Heart left ventricle (tissue), 16 donors: ENCODE measurements at regions not wholly inside any gene's neighbourhood (a gene's known extent, or its start where the extent isn't known, plus 50 kb on each side); places are given as distances from the start of the nearest gene placed in this dataset.
A peak's percentile ranks its signal among the peaks of the same experiment; 100 is the strongest.

Experiments
- ATAC-seq, 4 donors: fragments of 200-7000 bp; cut with Tn5 transposase; one replicate each; pipeline ENCODE4 v1.9.1; 2020 to 2022; ENCODE audit warnings: moderate library complexity in 4 of 4, mild to moderate bottlenecking in 3 of 4, moderate number of reproducible peaks in 1 of 4
- DNase-seq, 5 donors: peaks; one replicate each; pipeline ENCODE4 v3.0.0-alpha.2; 2020
- H3K27ac ChIP-seq, 12 donors: fragments of 200-600 bp; sonication (generic) in 4 of 12; one replicate each; pipeline versions ENCODE4 v1.5.0 to v1.8.0; 2016 to 2022; ENCODE audit warnings: mild to moderate bottlenecking in 2 of 12
- H3K27me3 ChIP-seq, 9 donors: fragments of 200-600 bp; sonication (generic) in 2 of 9; one replicate each; pipeline versions ENCODE4 v1.5.1 to v1.8.0; 2016 to 2022; ENCODE audit warnings: mild to moderate bottlenecking in 3 of 9
- H3K36me3 ChIP-seq, 9 donors: fragments of 200-600 bp; sonication (generic) in 2 of 9; one replicate each; pipeline versions ENCODE4 v1.5.0 to v1.8.0; 2018 to 2022; ENCODE audit warnings: mild to moderate bottlenecking in 2 of 9
- H3K4me1 ChIP-seq, 12 donors: fragments of 200-600 bp; sonication (generic) in 4 of 12; one replicate each; pipeline versions ENCODE4 v1.5.0 to v1.8.0; 2016 to 2022; ENCODE audit warnings: mild to moderate bottlenecking in 3 of 12
- H3K4me3 ChIP-seq, 12 donors: fragments of 200-600 bp; sonication (generic) in 4 of 12; one replicate each; pipeline versions ENCODE4 v1.5.0 to v1.8.0; 2017 to 2022; ENCODE audit warnings: mild to moderate bottlenecking in 9 of 12, moderate library complexity in 4 of 12
- H3K9me3 ChIP-seq, 12 donors: fragments of 200-600 bp; sonication (generic) in 4 of 12; one replicate each; pipeline versions ENCODE4 v1.5.0 to v1.8.0; 2016 to 2022; ENCODE audit warnings: mild to moderate bottlenecking in 1 of 12
- CTCF ChIP-seq, 12 donors: fragments of 200-600 bp; sonication (generic) in 4 of 12; IDR thresholded peaks; one replicate each; pipeline versions ENCODE4 v1.5.0 to v1.8.0; 2018 to 2022; ENCODE audit warnings: antibody characterized with exemption in 12 of 12, mild to moderate bottlenecking in 5 of 12
- POLR2A ChIP-seq, 2 donors: fragments of 450-650 bp; IDR thresholded peaks; one replicate each; pipeline ENCODE4 v1.6.1; 2017; ENCODE audit warnings: antibody characterized with exemption in 2 of 2, mild to moderate bottlenecking in 2 of 2, moderate library complexity in 2 of 2
- WGBS, 4 donors: extraction: QIAGEN DNeasy Blood & Tissue Kit in 2 of 4; methylation state at CpG; one replicate each; pipeline versions ENCODE4 v1.1.5 to v1.1.7; 2013 to 2018; 5-methylcytosine and 5-hydroxymethylcytosine counted together
- intact Hi-C, 10 donors: fragments of 100-400 bp; cut with DNase I; formaldehyde crosslinking; loops; one replicate each; pipeline versions ENCODE4 v1.11.1 to v1.14.2; 2022
- donor health status: ischemic (EF 13 %, LVEDD 7.1; RV severe dilation, severe dysfunction).
- donor health status: healthy with polysubstance abuse.
- donor health status: DM: no; HTN: yes; CAD: no.
- donor health status: DM: no; HTN: no; CAD: no.
- donor health status: ischemic (EF 25% LVEDD 6.9; RV normal size, moderate dysfunction).
- donor health status: ischemic (EF 25% LVEDD 5.7; RV mildly dilated, moderate dysfunction).
- donor health status: healthy.
- donor health status: DM: yes; HTN: yes; CAD: no.
- donor health status: ischemic (EF 35%, LVEDD 5.7; RV mildly dilated, moderate dysfunction).
- donor health status: nonischemic (EF 11% LVEDD 7.7; RV severe dilation, severe dysfunction).
- donor health status: DM: yes; HTN: yes; CAD: no.
- donor health status: PGD.
- donor health status: ischemic (EF 29% LVEDD 5.4; RV normal size, mild dysfunction).
- donor health status: nonischemic (EF 23%, LVEDD 6.1; RV moderate dilation, normal function).

- Histone ChIP-seq H3K4me3 (no peak overlapping the region), H3K27me3 (no peaks in the 10 kb centered on the region), H3K9me3 (peaks cover 0 to 7% (median 0%) of the 10 kb centered on the region in 12 donors), H3K36me3 (no peaks in the 10 kb centered on the region), H3K4me1 (peaks cover 0 to 19% (median 5%) of the 10 kb centered on the region in 12 donors), H3K27ac (peak overlapping the region in 3 of 12 donors; percentile 34 to 90 (median 37))
- intact Hi-C loops, result no loop called here
- 78 to 85% (median 82%) methylated on average over 6 of the region's 6 CpGs for WGBS, 4 donors
- no peak for TF ChIP-seq CTCF (IDR thresholded peaks at IDR 0.05)
- TF ChIP-seq POLR2A (IDR thresholded peaks at IDR 0.05), result no peak
- DNase-seq, result no peak
- no peak for ATAC-seq
Measured at GRCh38 chr5:62690421-62690820, 111.8 kb downstream of the LRRC70 start.

DNA sequence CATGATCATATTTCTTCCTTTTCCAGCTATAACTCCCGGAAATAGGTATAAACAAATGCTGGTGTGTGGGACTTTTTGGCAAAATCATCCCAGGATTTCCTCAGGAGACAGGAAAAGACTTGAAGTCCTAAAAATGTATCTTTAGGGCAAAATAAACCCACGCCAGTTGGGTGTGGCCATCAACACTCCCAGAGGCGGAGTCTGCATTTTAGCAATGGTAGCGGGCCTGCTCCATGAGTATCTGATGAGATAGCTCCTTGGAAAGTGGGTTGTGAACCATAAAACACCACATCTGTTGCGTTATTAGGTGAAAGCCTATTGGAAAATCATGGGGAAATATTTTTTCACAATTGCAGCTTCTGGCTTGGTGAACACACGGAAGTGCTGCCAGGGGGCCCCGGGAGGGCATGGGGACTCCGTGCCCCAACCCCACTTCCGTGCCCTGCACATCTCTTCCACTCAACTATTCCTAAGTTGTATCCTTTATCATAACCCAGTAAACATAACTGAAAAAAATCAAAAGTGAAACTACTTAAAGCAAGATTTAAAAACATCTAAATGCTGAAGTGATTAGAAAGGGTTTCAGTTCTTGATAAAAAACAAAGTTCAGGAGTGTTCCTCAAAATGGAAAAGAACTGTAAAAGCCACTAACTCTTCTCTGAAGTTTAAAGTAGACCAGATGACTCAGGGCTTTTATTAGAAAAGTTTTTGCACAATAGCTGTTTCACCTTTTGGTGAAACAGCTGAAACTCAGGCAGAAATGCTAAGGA is 111.2 kb downstream of the LRRC70 start:
- DNase-seq, result peak in 2 of 5 donors; percentile 9 to 19
- WGBS, 4 donors, result 55 to 73% (median 60%) methylated on average over 9 of the region's 9 CpGs
- intact Hi-C loops, result no loop called here

GRCh38 chr5:62686692-62687091 is 108.1 kb downstream of the LRRC70 start:
- 70 to 95% (median 87%) methylated on average over 1 of the region's 1 CpG for WGBS, 4 donors
- ATAC-seq, result no peak
- TF ChIP-seq POLR2A (IDR thresholded peaks at IDR 0.05) (no peak), CTCF (IDR thresholded peaks at IDR 0.05) (no peak)

More for the DNA sequence above, 111.2 kb downstream of the LRRC70 start:
- H3K4me3 ChIP-seq, result peak overlapping the region in 7 of 12 donors; percentile 8 to 50 (median 36)
- H3K4me1 ChIP-seq, result peaks cover 0 to 19% (median 6%) of the 10 kb centered on the region in 12 donors
- ATAC-seq, result no peak
- H3K27me3 ChIP-seq, result no peaks in the 10 kb centered on the region
- no peak for TF ChIP-seq POLR2A (IDR thresholded peaks at IDR 0.05)
- TF ChIP-seq CTCF (IDR thresholded peaks at IDR 0.05), result no peak
- peak overlapping the region in 6 of 12 donors; percentile 9 to 90 (median 30) for H3K27ac ChIP-seq
- peaks cover 0 to 7% (median 0%) of the 10 kb centered on the region in 12 donors for H3K9me3 ChIP-seq
- H3K36me3 ChIP-seq, result no peaks in the 10 kb centered on the region

DNA sequence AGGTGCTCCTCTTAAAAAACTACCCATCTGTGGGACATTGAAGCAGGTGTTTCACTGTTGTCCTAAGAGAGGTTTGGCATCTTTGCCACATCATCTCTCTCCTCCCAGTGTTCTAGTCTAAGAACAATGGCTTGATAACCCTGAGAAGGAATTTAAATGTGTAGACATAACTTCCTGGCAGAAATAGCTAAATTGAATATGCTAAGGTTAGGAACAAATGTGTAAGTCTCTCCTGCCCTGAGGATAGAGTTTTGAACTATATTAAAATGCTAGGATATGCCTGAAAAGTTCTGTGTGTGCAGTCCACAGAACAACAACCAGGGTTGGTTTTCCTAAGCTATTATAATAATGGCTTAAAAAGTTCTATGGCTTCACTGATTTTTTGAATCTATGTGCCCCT is 106.6 kb downstream of the LRRC70 start:
- Histone ChIP-seq H3K4me3 (no peak overlapping the region), H3K9me3 (peaks cover 0 to 7% (median 0%) of the 10 kb centered on the region in 12 donors), H3K4me1 (peaks cover 0 to 21% (median 5%) of the 10 kb centered on the region in 12 donors), H3K27ac (no peak overlapping the region), H3K36me3 (no peaks in the 10 kb centered on the region), H3K27me3 (no peaks in the 10 kb centered on the region)
- DNase-seq, result no peak
- TF ChIP-seq CTCF (IDR thresholded peaks at IDR 0.05) (no peak), POLR2A (IDR thresholded peaks at IDR 0.05) (no peak)
- ATAC-seq, result no peak
- intact Hi-C loops, result no loop called here

More at GRCh38 chr5:62686692-62687091, 108.1 kb downstream of the LRRC70 start:
- DNase-seq, result no peak
- no peaks in the 10 kb centered on the region for H3K27me3 ChIP-seq
- no peak overlapping the region for H3K27ac ChIP-seq
- intact Hi-C loops, result no loop called here
- no peak overlapping the region for H3K4me3 ChIP-seq
- no peaks in the 10 kb centered on the region for H3K36me3 ChIP-seq
- peaks cover 0 to 7% (median 0%) of the 10 kb centered on the region in 12 donors for H3K9me3 ChIP-seq
- peaks cover 0 to 23% (median 7%) of the 10 kb centered on the region in 12 donors for H3K4me1 ChIP-seq
